ENCODE measurements at regions not wholly inside any gene's neighbourhood (a gene's known extent, or its start where the extent isn't known, plus 50 kb on each side); places are given as distances from the start of the nearest gene placed in this dataset.
"Not testable (repeated sequence)": the region's sequence is repeated elsewhere in the genome, so short reads cannot be mapped to it uniquely, and the experiment has no call there.

GRCh38 chr4:124131324-124131723, 581.2 kb downstream of the ANKRD50 start:
- TF ChIP-seq CTCF, POLR2A (IDR thresholded peaks at IDR 0.05): not testable (repeated sequence)
